ENCODE measurements at regions not wholly inside any gene's neighbourhood (a gene's known extent, or its start where the extent isn't known, plus 50 kb on each side); places are given as distances from the start of the nearest gene placed in this dataset.

DNA sequence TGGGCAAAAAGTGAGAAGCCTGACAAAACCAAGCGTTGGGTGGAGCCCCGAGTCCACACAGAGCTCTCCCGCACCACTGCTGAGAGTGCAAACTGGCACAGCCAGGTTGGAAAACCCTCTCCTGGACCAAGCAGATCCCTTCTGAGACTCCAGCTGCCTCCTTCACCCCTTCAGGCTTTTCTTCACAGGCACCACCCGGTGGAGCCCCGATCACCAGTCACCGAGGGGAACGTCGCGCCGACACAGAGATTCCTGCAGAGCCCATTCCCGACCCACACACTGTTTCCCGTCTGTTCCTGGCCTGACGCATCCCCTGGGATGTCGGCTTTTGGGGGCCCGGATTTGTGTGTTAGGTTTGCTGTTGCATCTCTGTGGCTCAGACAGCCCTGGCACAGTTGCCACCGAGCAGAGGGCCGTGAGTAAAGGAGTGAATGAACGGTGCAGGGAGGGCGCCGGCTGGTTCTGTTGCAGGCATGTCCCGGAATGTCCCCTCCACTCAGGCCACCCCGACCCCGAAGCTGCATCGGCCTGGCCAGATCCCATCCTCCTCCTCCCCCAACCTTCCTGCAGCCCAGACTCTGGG, 51.0 kb upstream of the INPP5A start:
- no peak overlapping the region for H3K27ac ChIP-seq (ENCODE audit: low read depth, low read length)
- no peak overlapping the region for H3K4me3 ChIP-seq (ENCODE audit: low read length)
- no peaks in the 10 kb centered on the region for H3K9me3 ChIP-seq (ENCODE audit: insufficient read depth, low read depth, low read length)
- H3K27me3 ChIP-seq (ENCODE audit: insufficient read depth, low read length) = no peaks in the 10 kb centered on the region
- H3K4me1 ChIP-seq (ENCODE audit: insufficient read depth, low read length) = peaks cover 6% of the 10 kb centered on the region; the same call in 1 of the 2 replicates
- no peak overlapping the region for H3K9ac ChIP-seq (ENCODE audit: low read depth, low read length)
- WGBS = 89% methylated on average over 24 of the region's 24 CpGs
- no peaks in the 10 kb centered on the region for H3K36me3 ChIP-seq (ENCODE audit: insufficient read depth, low read length)

DNA sequence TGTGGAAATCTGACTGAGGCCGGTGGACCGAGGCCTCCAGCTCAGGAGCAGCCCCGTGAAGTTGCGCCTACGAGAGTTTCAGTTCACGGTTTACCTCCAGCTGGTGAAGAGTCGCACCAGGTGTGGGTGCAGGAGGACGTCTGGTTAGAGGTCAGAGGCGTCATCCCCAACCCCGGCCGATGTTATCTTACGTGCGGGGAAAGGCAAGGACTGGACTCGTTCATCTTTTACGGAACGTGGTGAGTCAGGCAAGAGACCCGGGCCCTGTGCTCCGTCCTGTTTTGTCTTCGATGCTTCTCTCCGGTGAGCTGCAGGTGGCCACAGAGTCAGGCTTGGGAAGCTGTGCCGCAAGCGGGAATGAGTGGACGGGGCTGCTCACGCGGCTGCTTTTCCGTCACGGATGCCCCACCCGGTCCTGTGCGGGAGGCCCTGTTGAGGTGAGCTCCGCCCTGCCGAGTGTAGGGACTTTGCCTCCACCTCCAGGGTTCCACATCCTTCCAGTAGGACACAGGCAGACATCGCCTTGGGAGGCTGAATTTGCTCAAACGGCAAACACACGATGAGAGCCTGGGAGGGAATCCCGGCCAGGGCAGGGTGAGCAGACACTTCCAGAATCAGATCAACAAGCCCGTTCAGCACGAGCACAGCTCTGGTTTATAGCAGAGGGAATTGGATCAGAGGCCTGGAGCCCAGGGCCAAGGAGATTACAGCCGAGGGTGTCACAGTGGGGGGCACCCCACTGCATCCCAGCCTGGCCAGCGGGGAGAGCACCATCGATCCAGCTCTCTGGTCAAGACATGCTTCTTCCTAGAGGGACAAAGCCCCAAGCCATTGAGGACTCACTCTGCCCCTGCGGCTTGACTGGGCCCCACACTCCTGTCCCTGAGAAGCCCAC, 50.1 kb upstream of the INPP5A start:
- no peaks in the 10 kb centered on the region for H3K9me3 ChIP-seq (ENCODE audit: insufficient read depth, low read depth, low read length)
- H3K4me1 ChIP-seq (ENCODE audit: insufficient read depth, low read length) = 0 out of 2 replicates have a peak, but pooled peaks cover under 1% of the 10 kb centered on the region
- no peak overlapping the region for H3K4me3 ChIP-seq (ENCODE audit: low read length)
- no peak overlapping the region for H3K9ac ChIP-seq (ENCODE audit: low read depth, low read length)
- 90% methylated on average over 41 of the region's 41 CpGs for WGBS
- H3K27ac ChIP-seq (ENCODE audit: low read depth, low read length) = no peak overlapping the region
- H3K36me3 ChIP-seq (ENCODE audit: insufficient read depth, low read length) = no peaks in the 10 kb centered on the region
- no peaks in the 10 kb centered on the region for H3K27me3 ChIP-seq (ENCODE audit: insufficient read depth, low read length)
